ENCODE measurements at regions not wholly inside any gene's neighbourhood (a gene's known extent, or its start where the extent isn't known, plus 50 kb on each side); places are given as distances from the start of the nearest gene placed in this dataset.

- no peak for DNase-seq
These were observed 95.7 kb upstream of the ARAP3 start for GRCh38 chr5:141777711-141778110.

GRCh38 chr5:141777130-141777529 is 95.1 kb upstream of the ARAP3 start:
- DNase-seq: no peak

GRCh38 chr5:141773779-141774562 is 91.9 kb upstream of the ARAP3 start:
- DNase-seq: no peak

GRCh38 chr5:141772281-141772680 is 90.3 kb upstream of the ARAP3 start:
- no peak for DNase-seq

GRCh38 chr5:141771562-141771961 is 89.5 kb upstream of the ARAP3 start:
- no peak for DNase-seq

DNA sequence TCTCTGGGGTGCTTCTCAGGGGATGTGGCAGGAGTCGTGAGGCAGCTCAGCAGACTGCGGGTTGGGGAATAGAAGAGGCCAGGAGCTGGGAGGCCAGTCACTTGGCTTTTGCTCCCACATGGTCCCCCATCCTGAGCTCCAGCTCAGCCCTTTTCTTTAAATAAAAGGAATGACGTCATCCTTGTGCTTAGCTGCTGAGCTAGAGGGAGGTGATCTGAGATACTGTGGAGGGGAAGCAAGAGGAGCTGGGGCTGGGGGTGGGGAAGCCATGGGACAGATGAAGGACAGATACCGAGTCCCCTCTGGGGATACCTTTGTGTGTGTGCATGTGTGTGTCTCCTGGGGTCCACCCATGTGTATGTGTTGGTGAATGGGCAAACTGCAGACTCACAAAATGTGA is 89.0 kb upstream of the ARAP3 start:
- no peak for DNase-seq

DNA sequence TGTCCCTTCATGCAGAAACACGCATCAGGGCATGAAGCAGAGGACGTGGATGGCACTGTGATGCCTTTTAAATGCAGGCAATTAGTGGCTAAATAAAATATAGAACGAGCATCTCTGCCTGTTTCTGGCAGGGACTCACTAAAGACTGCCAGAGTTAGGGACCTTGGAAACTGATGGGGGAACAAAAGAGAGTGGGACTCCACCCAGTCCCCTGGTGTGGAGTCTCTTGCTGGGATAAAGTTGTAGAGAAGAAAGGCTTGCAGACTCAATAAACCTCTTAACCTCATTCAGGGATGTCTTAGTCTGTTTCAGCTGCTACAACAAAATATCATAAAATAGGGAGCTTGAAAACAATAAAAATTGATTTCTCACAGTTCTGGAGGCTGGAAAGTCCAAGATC is 87.6 kb upstream of the ARAP3 start:
- no peak for DNase-seq

GRCh38 chr5:141767671-141768070 is 85.6 kb upstream of the ARAP3 start:
- DNase-seq: no peak

GRCh38 chr5:141765896-141766551 is 84.0 kb upstream of the ARAP3 start:
- no peak for DNase-seq

- no peak for DNase-seq
These were observed 81.5 kb upstream of the ARAP3 start for GRCh38 chr5:141763541-141763940.

DNA sequence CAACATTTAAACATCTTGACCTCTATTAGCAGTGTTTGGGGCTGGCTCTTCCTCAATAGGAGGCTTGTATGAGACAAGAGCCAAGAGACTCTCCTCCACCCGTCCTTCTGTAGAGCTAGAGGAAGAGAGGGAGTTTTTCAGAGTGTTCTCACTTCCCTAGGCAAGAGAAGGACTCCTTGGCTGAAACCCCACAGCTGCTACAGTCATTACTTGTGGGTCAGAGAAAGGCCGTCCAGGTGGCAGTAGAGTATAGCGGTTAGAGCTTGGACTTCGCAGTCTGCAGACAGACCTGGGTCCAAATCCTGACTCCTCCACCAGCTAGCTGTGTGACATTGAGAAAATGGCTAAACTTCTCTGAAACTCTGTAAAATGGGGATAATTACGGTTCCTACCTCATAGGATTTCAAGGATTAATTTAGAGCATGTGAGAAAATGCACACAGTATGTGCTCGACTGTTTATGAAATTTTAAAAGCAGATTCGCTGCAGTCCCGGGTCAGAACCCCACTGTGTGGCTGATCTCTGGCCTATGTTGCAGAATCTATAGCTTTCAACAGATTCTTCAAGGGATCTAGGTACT is 80.8 kb upstream of the ARAP3 start:
- DNase-seq: no peak

GRCh38 chr5:141762316-141762715 is 80.3 kb upstream of the ARAP3 start:
- DNase-seq: no peak

DNA sequence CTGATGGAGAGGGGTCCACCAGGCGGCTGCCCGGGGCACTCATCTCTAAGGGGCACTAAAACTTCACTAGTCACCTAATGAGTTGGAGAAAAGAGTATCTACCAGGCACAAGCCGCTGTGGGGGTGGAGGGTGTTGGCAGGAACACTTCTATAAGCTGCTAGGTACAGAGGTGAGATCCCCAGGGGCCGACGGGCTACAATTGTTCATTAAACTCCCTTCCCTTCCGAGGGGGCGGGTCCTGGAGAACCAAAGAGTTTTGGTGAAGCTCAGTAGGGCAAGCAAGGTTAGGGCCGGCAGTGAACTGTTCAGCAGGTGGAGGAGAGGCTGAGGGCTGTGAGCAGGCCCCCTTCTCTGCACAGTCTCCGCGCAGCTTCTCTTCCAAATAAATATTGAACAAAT is 78.7 kb upstream of the ARAP3 start:
- DNase-seq: no peak

DNA sequence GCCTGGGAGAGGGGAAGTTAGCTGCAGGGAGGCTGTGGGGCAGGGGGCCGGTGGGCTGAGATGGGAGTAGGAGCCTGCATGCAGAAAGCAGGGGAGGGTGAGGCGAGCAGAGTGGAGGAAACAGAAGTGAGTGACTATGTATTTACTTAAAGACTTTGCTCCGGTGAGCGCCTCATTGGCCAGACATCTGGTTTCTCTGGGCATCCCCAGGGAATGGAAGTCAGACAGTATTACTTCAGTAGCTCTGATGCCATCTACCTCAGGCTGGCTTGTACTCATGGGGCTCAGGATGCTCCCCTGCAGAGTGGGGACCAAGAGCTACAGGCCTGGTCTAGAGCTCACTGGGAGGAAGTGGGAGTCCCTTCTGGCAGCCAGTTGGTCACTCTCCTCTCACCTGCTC is 78.2 kb upstream of the ARAP3 start:
- no peak for DNase-seq

DNA sequence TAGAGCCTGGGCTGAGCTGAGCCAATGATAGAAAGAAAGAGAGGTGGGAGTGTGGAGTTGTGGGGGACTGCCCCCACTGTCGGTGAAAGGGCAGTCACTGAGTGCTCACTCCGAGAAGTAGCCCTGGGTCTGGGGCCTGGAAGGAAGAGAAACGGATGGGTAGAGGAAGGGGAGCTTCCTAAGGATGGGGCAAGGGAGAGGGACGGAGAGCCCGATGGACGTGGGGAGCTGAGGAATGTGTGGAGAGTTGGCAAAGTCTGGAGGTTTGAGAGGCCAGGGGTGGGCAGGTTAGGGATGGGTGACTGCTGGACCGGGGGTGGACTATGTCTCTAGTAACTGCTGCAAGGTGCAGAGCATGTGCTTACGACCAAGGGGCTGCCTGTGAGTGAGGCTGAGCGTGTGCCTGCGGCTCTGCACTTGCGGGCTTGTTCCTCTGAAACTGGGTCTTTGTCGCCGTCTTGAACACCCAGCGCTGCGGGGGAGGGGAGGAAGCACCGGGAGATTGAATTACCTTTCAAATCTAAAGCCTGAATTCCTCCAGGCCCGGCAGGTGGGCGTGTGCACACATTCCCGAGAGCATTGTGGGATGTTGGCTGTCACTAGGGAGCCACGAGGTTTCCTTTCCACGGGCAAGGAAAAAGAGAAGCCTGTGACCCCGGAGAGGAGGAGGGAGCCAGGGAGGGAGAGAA is 76.4 kb upstream of the ARAP3 start:
- no peak for DNase-seq

GRCh38 chr5:141757402-141757801 is 75.4 kb upstream of the ARAP3 start:
- no peak for DNase-seq

DNA sequence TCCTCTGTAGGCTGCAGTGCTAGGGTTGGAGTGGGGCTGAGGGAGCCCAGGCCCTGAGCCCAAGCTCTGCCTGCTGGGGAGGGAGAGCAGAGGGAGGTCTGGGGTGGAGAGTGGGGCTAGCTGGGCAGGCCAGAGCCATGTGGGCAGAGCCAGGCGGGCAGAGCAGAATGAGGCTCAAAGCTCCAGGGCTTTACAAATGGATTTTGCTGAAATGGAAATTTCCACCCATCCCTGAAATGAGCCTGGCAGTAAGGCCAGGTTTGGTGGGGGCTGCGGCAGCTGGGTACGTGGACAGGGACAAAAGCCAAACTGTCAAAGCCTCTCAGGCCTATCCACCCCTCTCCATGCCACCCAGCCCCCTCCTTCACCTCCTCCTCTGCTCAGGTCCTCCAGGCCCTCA is 74.2 kb upstream of the ARAP3 start:
- no peak for DNase-seq

DNA sequence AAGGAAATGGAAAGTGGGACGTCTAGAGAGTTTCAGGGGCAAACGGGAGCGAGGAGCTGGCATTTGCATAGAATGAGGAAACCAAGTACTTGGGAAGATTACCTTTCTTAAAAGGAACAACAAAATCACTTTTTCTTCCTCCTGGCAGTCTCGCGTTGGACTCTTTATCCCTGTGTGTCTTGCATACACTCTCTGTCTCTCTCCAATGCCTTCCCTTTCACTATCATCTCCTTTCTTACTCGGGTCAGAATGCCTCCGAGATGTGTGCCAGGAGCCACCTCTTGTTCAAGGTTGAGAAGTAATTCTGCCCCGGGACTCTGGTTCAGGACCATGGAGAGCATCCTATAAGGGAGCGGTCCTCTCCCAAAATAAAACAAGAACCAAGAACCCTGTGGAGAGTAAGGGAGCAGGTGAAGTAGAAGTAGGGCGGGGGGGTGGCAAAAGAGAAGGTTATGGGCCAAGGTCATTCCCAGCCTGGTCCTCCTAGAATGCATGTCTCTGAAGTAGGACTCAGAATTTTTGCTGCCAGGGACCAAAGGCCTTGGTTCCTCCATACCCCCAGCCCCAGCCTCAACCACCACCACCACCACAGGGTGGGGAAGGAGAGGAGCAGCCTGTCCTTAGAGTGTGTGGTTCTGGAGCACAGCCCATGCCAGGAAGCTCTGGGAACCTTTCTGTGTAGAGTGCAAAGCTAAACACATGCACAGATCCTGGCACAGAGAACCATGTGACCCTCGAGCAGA is 72.1 kb upstream of the ARAP3 start:
- no peak for DNase-seq

GRCh38 chr5:141753143-141753970 is 71.3 kb upstream of the ARAP3 start:
- no peak for DNase-seq

GRCh38 chr5:141747152-141748141 is 65.4 kb upstream of the ARAP3 start:
- peak in 1 of 2 donors; percentile 51 for DNase-seq

GRCh38 chr5:141746395-141746794 is 64.4 kb upstream of the ARAP3 start:
- no peak for DNase-seq

All from CD4-positive, alpha-beta T cell treated with Interleukin-1 beta for 1 hour (primary cell).